Testis (tissue), 2 donors: ENCODE measurements at regions not wholly inside any gene's neighbourhood (a gene's known extent, or its start where the extent isn't known, plus 50 kb on each side); places are given as distances from the start of the nearest gene placed in this dataset.

Source experiments
- POLR2A ChIP-seq: fragments of 450-650 bp; IDR thresholded peaks from one replicate; pipeline ENCODE4 v1.6.1; 2017; ENCODE audit warnings: antibody characterized with exemption, mild to moderate bottlenecking, moderate library complexity
- TF ChIP-seq, protein P1 (sequence below), 3 experiments: fragments of 450-650 bp in 2 of 3; fragments of 200-600 bp in 1 of 3; sonication (generic) in 1 of 3; IDR thresholded peaks; one replicate each; pipeline ENCODE4 v1.5.1; 2016 to 2019; ENCODE audit warnings: antibody characterized with exemption in 3 of 3, mild to moderate bottlenecking in 2 of 3, moderate library complexity in 1 of 3

GRCh38 chr14:84445486-84445885, 1084.5 kb upstream of the FLRT2 start:
- TF ChIP-seq, protein P1, sequence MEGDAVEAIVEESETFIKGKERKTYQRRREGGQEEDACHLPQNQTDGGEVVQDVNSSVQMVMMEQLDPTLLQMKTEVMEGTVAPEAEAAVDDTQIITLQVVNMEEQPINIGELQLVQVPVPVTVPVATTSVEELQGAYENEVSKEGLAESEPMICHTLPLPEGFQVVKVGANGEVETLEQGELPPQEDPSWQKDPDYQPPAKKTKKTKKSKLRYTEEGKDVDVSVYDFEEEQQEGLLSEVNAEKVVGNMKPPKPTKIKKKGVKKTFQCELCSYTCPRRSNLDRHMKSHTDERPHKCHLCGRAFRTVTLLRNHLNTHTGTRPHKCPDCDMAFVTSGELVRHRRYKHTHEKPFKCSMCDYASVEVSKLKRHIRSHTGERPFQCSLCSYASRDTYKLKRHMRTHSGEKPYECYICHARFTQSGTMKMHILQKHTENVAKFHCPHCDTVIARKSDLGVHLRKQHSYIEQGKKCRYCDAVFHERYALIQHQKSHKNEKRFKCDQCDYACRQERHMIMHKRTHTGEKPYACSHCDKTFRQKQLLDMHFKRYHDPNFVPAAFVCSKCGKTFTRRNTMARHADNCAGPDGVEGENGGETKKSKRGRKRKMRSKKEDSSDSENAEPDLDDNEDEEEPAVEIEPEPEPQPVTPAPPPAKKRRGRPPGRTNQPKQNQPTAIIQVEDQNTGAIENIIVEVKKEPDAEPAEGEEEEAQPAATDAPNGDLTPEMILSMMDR (IDR thresholded peaks at IDR 0.05) = no peak
- TF ChIP-seq POLR2A = no peak
